Body of pancreas (tissue), 4 donors: ENCODE measurements at regions not wholly inside any gene's neighbourhood (a gene's known extent, or its start where the extent isn't known, plus 50 kb on each side); places are given as distances from the start of the nearest gene placed in this dataset.

Source experiments
- ATAC-seq: fragments of 150-250 bp; one replicate; pipeline ENCODE4 v1.9.1; 2016
- DNase-seq, 4 donors: peaks; one replicate each; pipeline ENCODE4 v3.0.0-alpha.2; 2019
- H3K27ac ChIP-seq, 4 donors: fragments of 200-600 bp; sonication (generic); 1 replicate in 3 of 4; 2 replicates in 1 of 4; pipeline versions ENCODE4 v1.5.1 to v1.6.1; 2016 to 2019; ENCODE audit warnings: mild to moderate bottlenecking in 1 of 4, mixed read lengths in 1 of 4, moderate library complexity in 1 of 4
- H3K27me3 ChIP-seq, 2 donors: fragments of 200-600 bp; sonication (generic); one replicate each; pipeline ENCODE4 v1.6.0; 2016; ENCODE audit warnings: mild to moderate bottlenecking in 1 of 2
- H3K36me3 ChIP-seq, 2 donors: fragments of 200-600 bp; sonication (generic); replicated peaks in 1 of 2; 2 replicates each; pipeline ENCODE4 v1.5.1; 2016; ENCODE audit warnings: low read depth in 2 of 2; ENCODE audit not compliant: insufficient read depth in 1 of 2
- H3K4me1 ChIP-seq: fragments of 200-600 bp; sonication (generic); one replicate; pipeline ENCODE4 v1.6.0; 2016
- H3K4me3 ChIP-seq, 2 donors: fragments of 200-600 bp; sonication (generic); 1 replicate in 1 of 2; 2 replicates in 1 of 2; pipeline ENCODE4 v1.5.1; 2016 to 2019
- H3K9me3 ChIP-seq, 3 donors: fragments of 200-600 bp; sonication (generic); 1 replicate in 2 of 3; 2 replicates in 1 of 3; pipeline ENCODE4 v1.5.1; 2016
- POLR2A ChIP-seq, 3 donors: fragments of 450-650 bp; IDR thresholded peaks; one replicate each; pipeline ENCODE4 v1.6.1; 2016; ENCODE audit warnings: antibody characterized with exemption in 3 of 3, mild to moderate bottlenecking in 2 of 3
- WGBS, 2 donors: methylation state at CpG; one replicate each; pipeline ENCODE4 v1.1.5; 2017; 5-methylcytosine and 5-hydroxymethylcytosine counted together
- intact Hi-C: fragments of 100-400 bp; cut with DNase I; formaldehyde crosslinking; loops from one replicate; pipeline ENCODE4 v1.15.1; 2023
- TF ChIP-seq, protein P1 (sequence below), 7 experiments: fragments of 450-650 bp in 4 of 7; fragments of 200-600 bp in 3 of 7; sonication (generic) in 3 of 7; IDR thresholded peaks; one replicate each; pipeline ENCODE4 v1.5.1; 2016 to 2019; ENCODE audit warnings: antibody characterized with exemption in 7 of 7

DNA sequence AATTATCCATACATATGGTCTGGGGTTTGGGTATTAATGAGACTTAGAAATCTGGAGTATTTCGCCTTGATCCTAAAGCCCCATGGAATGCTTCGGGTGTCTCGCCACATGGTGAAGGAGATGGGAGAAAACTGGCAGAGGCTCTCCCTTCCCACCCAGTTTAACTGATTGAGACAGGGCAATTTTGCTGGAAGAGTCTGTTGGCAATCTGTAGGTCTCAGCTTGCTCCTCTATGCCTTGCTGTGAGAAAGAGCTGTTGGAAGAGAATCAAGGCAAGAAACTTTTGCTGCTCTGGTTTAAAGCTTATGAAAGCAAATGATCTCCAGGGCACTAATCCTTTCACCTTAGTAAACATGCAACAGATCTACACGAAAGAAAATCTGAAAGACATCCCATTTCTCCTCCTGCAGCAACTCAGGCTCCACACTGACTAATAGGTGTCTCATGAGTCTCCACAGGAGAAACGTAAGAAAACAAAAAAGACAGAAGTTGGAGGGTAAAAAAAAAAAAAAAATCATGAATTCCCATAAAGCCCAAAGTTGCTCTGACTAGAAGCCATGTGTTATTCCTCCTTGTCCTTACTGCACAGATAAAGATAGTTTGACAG is 369.9 kb downstream of the EFNA5 start:
- no peak for TF ChIP-seq POLR2A (IDR thresholded peaks at IDR 0.05)
- TF ChIP-seq, protein P1, sequence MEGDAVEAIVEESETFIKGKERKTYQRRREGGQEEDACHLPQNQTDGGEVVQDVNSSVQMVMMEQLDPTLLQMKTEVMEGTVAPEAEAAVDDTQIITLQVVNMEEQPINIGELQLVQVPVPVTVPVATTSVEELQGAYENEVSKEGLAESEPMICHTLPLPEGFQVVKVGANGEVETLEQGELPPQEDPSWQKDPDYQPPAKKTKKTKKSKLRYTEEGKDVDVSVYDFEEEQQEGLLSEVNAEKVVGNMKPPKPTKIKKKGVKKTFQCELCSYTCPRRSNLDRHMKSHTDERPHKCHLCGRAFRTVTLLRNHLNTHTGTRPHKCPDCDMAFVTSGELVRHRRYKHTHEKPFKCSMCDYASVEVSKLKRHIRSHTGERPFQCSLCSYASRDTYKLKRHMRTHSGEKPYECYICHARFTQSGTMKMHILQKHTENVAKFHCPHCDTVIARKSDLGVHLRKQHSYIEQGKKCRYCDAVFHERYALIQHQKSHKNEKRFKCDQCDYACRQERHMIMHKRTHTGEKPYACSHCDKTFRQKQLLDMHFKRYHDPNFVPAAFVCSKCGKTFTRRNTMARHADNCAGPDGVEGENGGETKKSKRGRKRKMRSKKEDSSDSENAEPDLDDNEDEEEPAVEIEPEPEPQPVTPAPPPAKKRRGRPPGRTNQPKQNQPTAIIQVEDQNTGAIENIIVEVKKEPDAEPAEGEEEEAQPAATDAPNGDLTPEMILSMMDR (IDR thresholded peaks at IDR 0.05): no peak
- Histone ChIP-seq H3K27ac (no peak overlapping the region), H3K27me3 (no peaks in the 10 kb centered on the region), H3K9me3 (no peaks in the 10 kb centered on the region), H3K4me3 (no peak overlapping the region), H3K36me3 (no peaks in the 10 kb centered on the region), H3K4me1 (no peaks in the 10 kb centered on the region)
- intact Hi-C loops: no loop called here
- WGBS, 2 donors: 58 to 75% methylated on average over 5 of the region's 5 CpGs
- ATAC-seq: no peak
- DNase-seq: no peak

DNA sequence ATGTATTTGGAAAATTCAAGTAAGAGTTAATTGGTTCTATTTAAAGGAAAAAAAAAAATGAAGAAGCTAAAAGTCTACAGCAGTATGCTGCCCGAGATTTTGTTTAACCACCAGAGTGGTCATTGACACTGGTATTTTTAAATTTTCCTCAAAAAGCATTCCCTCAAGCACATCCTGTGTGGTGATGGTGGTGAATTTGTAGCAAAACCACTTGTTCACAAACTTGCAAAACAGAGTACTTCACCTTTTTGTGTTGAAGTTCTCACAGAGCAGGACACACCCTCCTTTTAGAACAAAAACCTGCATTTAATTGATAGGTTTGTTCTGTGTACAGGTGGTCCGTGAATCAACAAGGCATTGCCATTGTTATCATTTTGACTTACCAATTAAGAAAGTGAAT is 374.2 kb downstream of the EFNA5 start:
- H3K4me3 ChIP-seq: no peak overlapping the region
- no peaks in the 10 kb centered on the region for H3K36me3 ChIP-seq
- TF ChIP-seq, protein P1 (IDR thresholded peaks at IDR 0.05): no peak
- no peak for TF ChIP-seq POLR2A (IDR thresholded peaks at IDR 0.05)
- DNase-seq (no peak), ATAC-seq (no peak)
- intact Hi-C loops: no loop called here
- no peaks in the 10 kb centered on the region for H3K27me3 ChIP-seq
- H3K9me3 ChIP-seq: no peaks in the 10 kb centered on the region
- H3K4me1 ChIP-seq: no peaks in the 10 kb centered on the region
- H3K27ac ChIP-seq: no peak overlapping the region
- 53 to 57% methylated on average over 2 of the region's 2 CpGs for WGBS, 2 donors

DNA sequence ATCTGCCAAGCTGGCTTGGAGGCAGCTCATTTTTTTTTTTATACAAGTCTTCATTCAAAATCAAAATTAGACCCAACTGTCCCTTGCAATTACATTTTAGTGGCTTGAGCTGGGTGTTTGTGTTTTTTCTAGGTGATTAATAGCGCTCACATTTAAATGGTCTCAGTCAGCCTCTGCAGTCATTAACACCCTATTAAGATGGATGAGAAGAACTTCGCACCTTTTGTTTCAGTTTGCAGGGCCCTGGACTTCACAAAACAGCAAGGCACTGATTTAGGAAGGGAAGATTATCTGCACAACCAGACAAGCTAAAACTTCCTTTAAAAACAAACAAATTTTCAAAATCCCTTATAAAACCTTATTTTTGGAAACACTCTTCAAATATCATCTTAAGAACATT is 374.8 kb downstream of the EFNA5 start:
- intact Hi-C loops: no loop called here
- H3K27ac ChIP-seq: no peak overlapping the region
- H3K36me3 ChIP-seq: no peaks in the 10 kb centered on the region
- no peaks in the 10 kb centered on the region for H3K27me3 ChIP-seq
- TF ChIP-seq, protein P1 (IDR thresholded peaks at IDR 0.05): no peak
- TF ChIP-seq POLR2A (IDR thresholded peaks at IDR 0.05): no peak
- ATAC-seq (no peak), DNase-seq (no peak)
- H3K4me3 ChIP-seq: no peak overlapping the region
- H3K9me3 ChIP-seq: no peaks in the 10 kb centered on the region
- no peaks in the 10 kb centered on the region for H3K4me1 ChIP-seq
- 79 to 83% methylated on average over 2 of the region's 2 CpGs for WGBS, 2 donors

DNA sequence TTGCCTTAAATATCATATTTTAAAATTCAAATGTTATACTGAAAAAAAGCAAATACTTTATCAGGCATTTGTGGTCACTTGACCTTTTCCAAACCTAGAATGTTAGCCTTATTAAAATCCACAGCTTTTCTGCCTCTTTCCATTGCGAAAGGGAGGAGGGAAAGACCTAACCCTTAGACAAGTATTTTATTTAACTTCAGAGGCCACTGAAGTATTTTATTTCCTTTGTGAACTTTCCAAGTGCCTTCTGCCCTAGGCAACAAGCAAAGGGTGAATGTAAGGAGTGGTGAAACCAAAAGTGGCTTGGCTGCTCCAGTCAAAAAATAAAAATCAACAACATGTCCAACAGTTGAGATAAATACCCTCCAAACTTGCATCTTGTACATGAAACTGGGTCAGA is 376.1 kb downstream of the EFNA5 start:
- no peak for TF ChIP-seq POLR2A (IDR thresholded peaks at IDR 0.05)
- TF ChIP-seq, protein P1 (IDR thresholded peaks at IDR 0.05): no peak
- WGBS, 2 donors: 88% methylated on average over 1 of the region's 1 CpG
- Histone ChIP-seq H3K27me3 (no peaks in the 10 kb centered on the region), H3K9me3 (no peaks in the 10 kb centered on the region), H3K4me3 (no peak overlapping the region), H3K27ac (no peak overlapping the region), H3K36me3 (no peaks in the 10 kb centered on the region), H3K4me1 (peaks cover 3% of the 10 kb centered on the region)
- ATAC-seq (no peak), DNase-seq (no peak)
- intact Hi-C loops: no loop called here

DNA sequence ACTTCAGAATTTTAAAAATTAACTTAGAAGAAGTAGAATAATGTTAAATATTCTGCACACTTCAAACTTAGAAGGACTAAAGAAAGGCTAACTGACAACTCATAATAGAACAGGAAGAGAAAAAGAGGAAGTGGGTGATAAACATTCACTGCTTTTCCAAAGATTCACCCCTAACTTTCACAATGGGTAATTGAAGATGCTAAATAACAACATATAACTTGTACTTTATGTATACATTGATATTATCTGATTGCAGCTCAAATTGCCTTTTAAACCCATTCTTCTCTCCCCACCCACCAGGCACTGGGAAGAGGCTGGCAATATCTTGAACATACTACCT is 376.6 kb downstream of the EFNA5 start:
- Histone ChIP-seq H3K36me3 (no peaks in the 10 kb centered on the region), H3K9me3 (no peaks in the 10 kb centered on the region), H3K27ac (no peak overlapping the region), H3K4me3 (no peak overlapping the region), H3K27me3 (no peaks in the 10 kb centered on the region), H3K4me1 (peaks cover 3% of the 10 kb centered on the region)
- intact Hi-C loops: no loop called here
- no peak for DNase-seq
- no peak for ATAC-seq
- TF ChIP-seq, protein P1 (IDR thresholded peaks at IDR 0.05): no peak
- no peak for TF ChIP-seq POLR2A (IDR thresholded peaks at IDR 0.05)
